ENCODE measurements at regions not wholly inside any gene's neighbourhood (a gene's known extent, or its start where the extent isn't known, plus 50 kb on each side); places are given as distances from the start of the nearest gene placed in this dataset.

GRCh38 chr17:14818469-14818868, 446.7 kb downstream of the PMP22 start:
- H2AFZ ChIP-seq (ENCODE audit: low read depth, low read length, poor library complexity, severe bottlenecking): no peak overlapping the region
- POLR2A ChIA-PET: no interaction called here
- CTCF ChIA-PET: no interaction called here
- RAD21 ChIA-PET (ENCODE audit: low non-redundant PET in 1 of 2, low total read pairs in 2 of 2, uncharacterized antibody in 2 of 2, unreplicated experiment in 2 of 2): no interaction called here
- H3K9ac ChIP-seq (ENCODE audit: low read length): no peak overlapping the region
- DNase-seq (ENCODE audit: low read depth, low spot score) (no peak), ATAC-seq (no peak)
- H3K9me2 ChIP-seq (ENCODE audit: insufficient read depth): no peaks in the 10 kb centered on the region
- H3K27me3 ChIP-seq (ENCODE audit: insufficient read depth, low read length): no peaks in the 10 kb centered on the region
- H3K36me3 ChIP-seq (ENCODE audit: control insufficient read depth in 1 of 2, insufficient read depth in 2 of 2, low read length in 2 of 2): no peaks in the 10 kb centered on the region
- H3K4me2 ChIP-seq (ENCODE audit: low read length): no peak overlapping the region
- no peaks in the 10 kb centered on the region for H4K20me1 ChIP-seq (ENCODE audit: insufficient read depth)
- no peaks in the 10 kb centered on the region for H3K79me2 ChIP-seq (ENCODE audit: insufficient read depth, low read length)
- no peak overlapping the region for H3K4me3 ChIP-seq (replicated peaks in 1 of 2; ENCODE audit: low read depth in 1 of 2, low read length in 2 of 2)
- BruUV-seq (replicated peaks): no TSS peak
- no peaks in the 10 kb centered on the region for H3K4me1 ChIP-seq (ENCODE audit: control insufficient read depth in 1 of 2, insufficient read depth in 2 of 2, low read length in 2 of 2)
- intact Hi-C loops (cut with micrococcal nuclease): no loop called here
- H3K9me3 ChIP-seq (ENCODE audit: control insufficient read depth in 1 of 2, insufficient read depth in 1 of 2, low read depth in 1 of 2, low read length in 2 of 2): peaks cover 0 to 2% of the 10 kb centered on the region in 2 experiments; a peak in 1 of 4 replicates
- no peak overlapping the region for H3K27ac ChIP-seq (ENCODE audit: low read depth, low read length)
- TF ChIP-seq SP1 (IDR thresholded peaks at IDR 0.05; ENCODE audit: low read depth) (no peak), CBX3 (IDR thresholded peaks at IDR 0.05; ENCODE audit: low read depth) (no peak), ZFX (IDR thresholded peaks at IDR 0.05) (no peak), ZBTB33 (IDR thresholded peaks at IDR 0.05; ENCODE audit: extremely low read depth, insufficient replicate concordance, low read length) (no peak), CEBPB (IDR thresholded peaks at IDR 0.05; ENCODE audit: low read depth) (no peak), YY1 (IDR thresholded peaks at IDR 0.05; ENCODE audit: extremely low read depth, insufficient replicate concordance, low read depth, low read length) (no peak), ELF1 (IDR thresholded peaks at IDR 0.05; ENCODE audit: borderline replicate concordance, low read depth) (no peak), TCF7L2 (IDR thresholded peaks at IDR 0.05; ENCODE audit: borderline replicate concordance, extremely low read depth, insufficient read depth, insufficient read length) (no peak)

GRCh38 chr17:14815079-14815478, 450.0 kb downstream of the PMP22 start:
- Histone ChIP-seq H3K36me3 (ENCODE audit: control insufficient read depth in 1 of 2, insufficient read depth in 2 of 2, low read length in 2 of 2) (no peaks in the 10 kb centered on the region), H3K9ac (ENCODE audit: low read length) (no peak overlapping the region), H4K20me1 (ENCODE audit: insufficient read depth) (no peaks in the 10 kb centered on the region), H3K4me1 (ENCODE audit: control insufficient read depth in 1 of 2, insufficient read depth in 2 of 2, low read length in 2 of 2) (no peaks in the 10 kb centered on the region), H3K79me2 (ENCODE audit: insufficient read depth, low read length) (no peaks in the 10 kb centered on the region), H3K9me3 (ENCODE audit: control insufficient read depth in 1 of 2, insufficient read depth in 1 of 2, low read depth in 1 of 2, low read length in 2 of 2) (no peaks in the 10 kb centered on the region; a peak in 1 of 4 replicates), H3K27me3 (ENCODE audit: insufficient read depth, low read length) (no peaks in the 10 kb centered on the region), H3K4me3 (replicated peaks in 1 of 2; ENCODE audit: low read depth in 1 of 2, low read length in 2 of 2) (no peak overlapping the region), H3K9me2 (ENCODE audit: insufficient read depth) (no peaks in the 10 kb centered on the region), H3K27ac (ENCODE audit: low read depth, low read length) (no peak overlapping the region), H2AFZ (ENCODE audit: low read depth, low read length, poor library complexity, severe bottlenecking) (no peak overlapping the region), H3K4me2 (ENCODE audit: low read length) (no peak overlapping the region)
- no peak for DNase-seq (ENCODE audit: low read depth, low spot score)
- POLR2A ChIA-PET: no interaction called here
- ATAC-seq: no peak
- no TSS peak for BruUV-seq (replicated peaks)
- CTCF ChIA-PET: no interaction called here
- RAD21 ChIA-PET (ENCODE audit: low non-redundant PET in 1 of 2, low total read pairs in 2 of 2, uncharacterized antibody in 2 of 2, unreplicated experiment in 2 of 2): no interaction called here
- intact Hi-C loops (cut with micrococcal nuclease): no loop called here
- no peak for TF ChIP-seq JUND (IDR thresholded peaks at IDR 0.05)
- TF ChIP-seq ZFX (IDR thresholded peaks at IDR 0.05): no peak
- TF ChIP-seq YY1 (IDR thresholded peaks at IDR 0.05; ENCODE audit: extremely low read depth, insufficient replicate concordance, low read depth, low read length): no peak
- no peak for TF ChIP-seq CBX3 (IDR thresholded peaks at IDR 0.05; ENCODE audit: low read depth)
- TF ChIP-seq RAD21 (IDR thresholded peaks at IDR 0.05; ENCODE audit: low read depth): no peak
- no peak for TF ChIP-seq SRF (IDR thresholded peaks at IDR 0.05; ENCODE audit: low read depth)
- TF ChIP-seq REST (IDR thresholded peaks at IDR 0.05; ENCODE audit: low read depth): no peak
- TF ChIP-seq SP1 (IDR thresholded peaks at IDR 0.05; ENCODE audit: low read depth): no peak
- TF ChIP-seq EZH2phosphoT487 (IDR thresholded peaks at IDR 0.05; ENCODE audit: borderline replicate concordance): no peak
- no peak for TF ChIP-seq ELF1 (IDR thresholded peaks at IDR 0.05; ENCODE audit: borderline replicate concordance, low read depth)
- no peak for TF ChIP-seq ATF3 (IDR thresholded peaks at IDR 0.05)
- no peak for TF ChIP-seq FOSL1 (IDR thresholded peaks at IDR 0.05; ENCODE audit: low read depth)
- no peak for TF ChIP-seq TCF7L2 (IDR thresholded peaks at IDR 0.05; ENCODE audit: borderline replicate concordance, extremely low read depth, insufficient read depth, insufficient read length)
- no peak for TF ChIP-seq EGR1 (IDR thresholded peaks at IDR 0.05; ENCODE audit: low read depth)
- no peak for TF ChIP-seq SIN3A (IDR thresholded peaks at IDR 0.05; ENCODE audit: low read depth)
